ENCODE measurements at regions not wholly inside any gene's neighbourhood (a gene's known extent, or its start where the extent isn't known, plus 50 kb on each side); places are given as distances from the start of the nearest gene placed in this dataset.

DNA sequence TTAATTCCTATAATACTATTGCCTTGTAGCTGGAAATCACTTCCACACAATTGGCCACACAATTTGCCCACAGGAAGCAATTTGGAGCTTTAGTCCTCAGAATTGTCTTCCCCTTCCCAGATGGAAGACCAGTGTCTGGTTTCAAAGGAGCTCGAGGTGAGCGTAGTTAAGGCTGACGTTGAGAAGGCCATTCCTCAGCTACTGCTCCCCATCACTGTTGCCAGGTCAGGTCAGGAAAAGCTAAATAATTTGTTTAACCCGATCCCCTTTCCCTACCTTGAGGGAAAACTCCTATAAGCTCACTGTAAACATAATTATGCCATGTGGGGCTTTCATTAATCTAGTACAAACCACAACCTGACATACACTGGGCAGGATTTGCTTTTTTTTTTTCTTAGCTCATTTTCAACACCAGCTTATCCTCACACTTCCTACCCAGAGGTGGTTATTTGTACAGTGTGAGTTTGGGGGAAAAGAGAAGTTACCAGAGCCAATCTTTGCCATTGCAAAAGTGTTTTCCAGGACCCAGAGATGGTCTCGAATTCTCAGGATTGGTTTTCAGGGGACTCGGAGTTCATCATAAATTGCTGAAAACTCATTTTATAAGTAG, 242.7 kb downstream of the CLIC5 start:
- Histone ChIP-seq H2AFZ (ENCODE audit: low read depth, low read length) (no peak overlapping the region), H3K9ac (replicated peaks; ENCODE audit: extremely low read depth, insufficient read depth, low read length) (no peak overlapping the region), H3K4me1 (ENCODE audit: control insufficient read depth, extremely low read depth, insufficient read depth, low read length) (no peaks in the 10 kb centered on the region), H3K4me3 (replicated peaks in 1 of 3; ENCODE audit: insufficient read depth in 1 of 3, low read depth in 1 of 3, low read length in 3 of 3) (no peak overlapping the region), H3K79me2 (ENCODE audit: control insufficient read depth, insufficient read depth, low read length) (no peaks in the 10 kb centered on the region), H3K27me3 (ENCODE audit: control insufficient read depth in 2 of 2, insufficient read depth in 2 of 2, low read length in 2 of 2) (no peaks in the 10 kb centered on the region), H3K9me3 (replicated peaks; ENCODE audit: control insufficient read depth, insufficient read depth, low read length) (no peaks in the 10 kb centered on the region), H3K4me2 (ENCODE audit: insufficient read depth, low read length) (no peak overlapping the region), H4K20me1 (replicated peaks; ENCODE audit: control insufficient read depth, extremely low read depth, insufficient read depth, low read length) (no peaks in the 10 kb centered on the region), H3K27ac (ENCODE audit: insufficient read depth, low read depth, low read length) (no peak overlapping the region), H3K36me3 (ENCODE audit: control insufficient read depth in 2 of 2, extremely low read depth in 1 of 2, insufficient read depth in 2 of 2, low read length in 2 of 2) (no peaks in the 10 kb centered on the region), H3K9me1 (replicated peaks; ENCODE audit: control insufficient read depth, extremely low read depth, insufficient read depth, low read length) (no peaks in the 10 kb centered on the region)
- dilution Hi-C loops (cut with MboI; ENCODE audit: extremely low pct_ligation_motif_present, low sequenced_read_pairs) = no loop called here
- no TSS peak for BruUV-seq (replicated peaks)
- intact Hi-C loops (cut with micrococcal nuclease) = no loop called here
- FAIRE-seq (no peak), DNase-seq (ENCODE audit: low read depth, low spot score) (no peak)
- POLR2A ChIA-PET = no interaction called here
- CTCF ChIA-PET = interaction anchor here (1.6 kb wide), 1 partner anchor 10 kb away, joined by 3 read pairs; no protein-coding TSS in a partner anchor
- TF ChIP-seq, protein P1, sequence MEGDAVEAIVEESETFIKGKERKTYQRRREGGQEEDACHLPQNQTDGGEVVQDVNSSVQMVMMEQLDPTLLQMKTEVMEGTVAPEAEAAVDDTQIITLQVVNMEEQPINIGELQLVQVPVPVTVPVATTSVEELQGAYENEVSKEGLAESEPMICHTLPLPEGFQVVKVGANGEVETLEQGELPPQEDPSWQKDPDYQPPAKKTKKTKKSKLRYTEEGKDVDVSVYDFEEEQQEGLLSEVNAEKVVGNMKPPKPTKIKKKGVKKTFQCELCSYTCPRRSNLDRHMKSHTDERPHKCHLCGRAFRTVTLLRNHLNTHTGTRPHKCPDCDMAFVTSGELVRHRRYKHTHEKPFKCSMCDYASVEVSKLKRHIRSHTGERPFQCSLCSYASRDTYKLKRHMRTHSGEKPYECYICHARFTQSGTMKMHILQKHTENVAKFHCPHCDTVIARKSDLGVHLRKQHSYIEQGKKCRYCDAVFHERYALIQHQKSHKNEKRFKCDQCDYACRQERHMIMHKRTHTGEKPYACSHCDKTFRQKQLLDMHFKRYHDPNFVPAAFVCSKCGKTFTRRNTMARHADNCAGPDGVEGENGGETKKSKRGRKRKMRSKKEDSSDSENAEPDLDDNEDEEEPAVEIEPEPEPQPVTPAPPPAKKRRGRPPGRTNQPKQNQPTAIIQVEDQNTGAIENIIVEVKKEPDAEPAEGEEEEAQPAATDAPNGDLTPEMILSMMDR (IDR thresholded peaks at IDR 0.05; ENCODE audit: extremely low read depth in 1 of 2, insufficient read depth in 1 of 2, low read depth in 1 of 2, low read length in 2 of 2) = no peak
- TF ChIP-seq GATA2 (IDR thresholded peaks at IDR 0.05; ENCODE audit: insufficient read depth, insufficient read length, low read depth, low read length) = no peak
- no peak for TF ChIP-seq POLR2A (IDR thresholded peaks at IDR 0.05; ENCODE audit: low read depth, low read length)
- TF ChIP-seq EZH2 (IDR thresholded peaks at IDR 0.05; ENCODE audit: borderline replicate concordance, low read depth, low read length, severe bottlenecking) = no peak
- TF ChIP-seq POLR2AphosphoS5 (IDR thresholded peaks at IDR 0.05; ENCODE audit: insufficient read depth, low read depth, low read length) = no peak

DNA sequence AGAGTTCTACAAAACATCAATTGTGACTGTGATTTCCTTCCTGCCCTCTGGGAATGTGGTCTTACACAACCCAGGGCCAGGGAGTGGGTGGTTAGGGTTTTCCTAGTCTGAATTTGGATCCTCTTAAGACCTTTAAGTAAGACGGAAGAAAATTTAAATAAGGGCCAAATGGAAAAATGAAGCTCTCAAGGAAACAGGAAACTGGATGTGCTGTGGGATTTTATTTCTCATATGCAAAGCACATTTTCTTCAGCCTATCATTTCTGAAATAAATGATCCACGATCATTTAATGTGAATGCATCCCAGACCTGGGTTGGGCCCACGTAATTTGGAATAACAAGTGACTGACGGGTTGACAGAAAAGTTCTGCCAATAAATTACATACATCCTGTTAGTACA, 243.6 kb downstream of the CLIC5 start:
- Histone ChIP-seq H3K27ac (ENCODE audit: insufficient read depth, low read depth, low read length) (no peak overlapping the region), H3K27me3 (ENCODE audit: control insufficient read depth in 2 of 2, insufficient read depth in 2 of 2, low read length in 2 of 2) (no peaks in the 10 kb centered on the region), H2AFZ (ENCODE audit: low read depth, low read length) (no peak overlapping the region), H3K4me1 (ENCODE audit: control insufficient read depth, extremely low read depth, insufficient read depth, low read length) (no peaks in the 10 kb centered on the region), H4K20me1 (replicated peaks; ENCODE audit: control insufficient read depth, extremely low read depth, insufficient read depth, low read length) (no peaks in the 10 kb centered on the region), H3K4me2 (ENCODE audit: insufficient read depth, low read length) (no peak overlapping the region), H3K4me3 (replicated peaks in 1 of 3; ENCODE audit: insufficient read depth in 1 of 3, low read depth in 1 of 3, low read length in 3 of 3) (no peak overlapping the region), H3K36me3 (ENCODE audit: control insufficient read depth in 2 of 2, extremely low read depth in 1 of 2, insufficient read depth in 2 of 2, low read length in 2 of 2) (no peaks in the 10 kb centered on the region), H3K79me2 (ENCODE audit: control insufficient read depth, insufficient read depth, low read length) (no peaks in the 10 kb centered on the region), H3K9me3 (replicated peaks; ENCODE audit: control insufficient read depth, insufficient read depth, low read length) (no peaks in the 10 kb centered on the region), H3K9me1 (replicated peaks; ENCODE audit: control insufficient read depth, extremely low read depth, insufficient read depth, low read length) (no peaks in the 10 kb centered on the region), H3K9ac (replicated peaks; ENCODE audit: extremely low read depth, insufficient read depth, low read length) (no peak overlapping the region)
- CTCF ChIA-PET = interaction anchor here (1.5 kb wide), 1 partner anchor 11 kb away, joined by 3 read pairs; no protein-coding TSS in a partner anchor
- POLR2A ChIA-PET = no interaction called here
- no TSS peak for BruUV-seq (replicated peaks)
- dilution Hi-C loops (cut with MboI; ENCODE audit: extremely low pct_ligation_motif_present, low sequenced_read_pairs) (no loop called here), intact Hi-C loops (cut with micrococcal nuclease) (no loop called here)
- DNase-seq (ENCODE audit: low read depth, low spot score) (no peak), FAIRE-seq (no peak)
- TF ChIP-seq EZH2 (IDR thresholded peaks at IDR 0.05; ENCODE audit: borderline replicate concordance, low read depth, low read length, severe bottlenecking) (no peak), FOS (IDR thresholded peaks at IDR 0.05; ENCODE audit: borderline replicate concordance, insufficient read depth, low read length) (no peak), MAX (IDR thresholded peaks at IDR 0.05; ENCODE audit: insufficient read depth, insufficient read length) (no peak), MYC (IDR thresholded peaks at IDR 0.05; ENCODE audit: low read depth, low read length) (no peak)
- TF ChIP-seq, protein P1 (IDR thresholded peaks at IDR 0.05; ENCODE audit: extremely low read depth in 1 of 2, insufficient read depth in 1 of 2, low read depth in 1 of 2, low read length in 2 of 2) = no peak

Measured in endothelial cell of umbilical vein (primary cell).